SJSA1 (cell line): ENCODE measurements at regions not wholly inside any gene's neighbourhood (a gene's known extent, or its start where the extent isn't known, plus 50 kb on each side); places are given as distances from the start of the nearest gene placed in this dataset.
"Not testable (repeated sequence)": the region's sequence is repeated elsewhere in the genome, so short reads cannot be mapped to it uniquely, and the experiment has no call there.

Source experiments
- DNase-seq, 2 experiments: peaks; one replicate each; pipeline ENCODE4 v3.0.0-alpha.2; 2015 to 2020; ENCODE audit warnings: low spot score in 2 of 2, low read depth in 1 of 2
- H3K27ac ChIP-seq: fragments of 250-450 bp; sonication (Bioruptor Pico); 2 replicates; pipeline ENCODE4 v1.5.1; 2020; ENCODE audit warnings: mild to moderate bottlenecking, moderate library complexity
- H3K27me3 ChIP-seq: fragments of 250-450 bp; sonication (Bioruptor Pico); replicated peaks from 2 replicates; pipeline ENCODE4 v1.5.1; 2020; ENCODE audit warnings: mild to moderate bottlenecking, moderate library complexity
- H3K36me3 ChIP-seq: fragments of 250-450 bp; sonication (Bioruptor Pico); 2 replicates; pipeline ENCODE4 v1.5.1; 2020; ENCODE audit warnings: mild to moderate bottlenecking
- H3K4me1 ChIP-seq: fragments of 250-450 bp; sonication (Bioruptor Pico); replicated peaks from 2 replicates; pipeline ENCODE4 v1.6.1; 2021; ENCODE audit warnings: mild to moderate bottlenecking
- H3K4me3 ChIP-seq: fragments of 250-450 bp; sonication (Bioruptor Pico); 2 replicates; pipeline ENCODE4 v1.5.1; 2020; ENCODE audit warnings: mild to moderate bottlenecking
- H3K9me3 ChIP-seq: fragments of 250-450 bp; sonication (Bioruptor Pico); replicated peaks from 2 replicates; pipeline ENCODE4 v1.5.1; 2020; ENCODE audit warnings: mild to moderate bottlenecking

DNA sequence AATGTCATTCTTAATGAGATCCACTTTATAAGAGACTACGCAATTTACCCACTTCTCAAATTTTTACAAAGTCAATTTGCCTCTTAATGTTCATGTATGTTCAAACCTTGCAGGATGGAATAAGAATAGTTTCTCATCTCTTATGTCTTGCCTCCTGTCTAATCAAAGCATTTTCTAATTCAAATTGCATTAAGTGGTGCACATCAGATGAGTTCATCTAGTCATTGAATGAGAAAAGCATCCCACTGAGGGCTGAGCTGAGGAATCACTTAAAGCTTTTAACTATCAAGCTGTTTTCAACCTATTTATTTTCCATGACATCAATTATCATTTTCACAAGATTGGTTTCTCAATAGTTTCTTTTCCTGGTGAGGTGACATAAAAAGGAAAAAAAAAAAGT lies 1964.0 kb downstream of the PCDH7 start:
- Histone ChIP-seq H3K4me3 (no peak overlapping the region), H3K4me1 (no peaks in the 10 kb centered on the region), H3K36me3 (no peaks in the 10 kb centered on the region), H3K9me3 (no peaks in the 10 kb centered on the region), H3K27me3 (no peaks in the 10 kb centered on the region), H3K27ac (no peak overlapping the region)
- DNase-seq, result no peak

DNA sequence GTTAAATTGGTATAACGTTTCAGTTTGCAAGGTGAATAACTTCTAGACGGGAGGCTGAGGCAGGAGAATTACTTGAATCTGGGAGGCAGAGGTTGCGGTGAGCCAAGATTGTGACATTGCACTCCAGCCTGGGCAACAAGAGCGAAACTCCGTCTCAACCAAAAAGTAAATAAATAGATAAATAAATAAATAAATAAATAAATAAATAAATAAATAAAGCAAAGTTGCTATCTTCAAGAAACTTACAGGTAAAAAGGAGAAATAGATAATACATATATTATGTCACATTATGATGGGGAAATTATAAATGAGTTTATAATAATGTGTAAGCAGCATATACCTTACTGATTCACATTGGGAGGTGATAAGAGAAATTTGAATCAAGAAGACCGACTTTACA lies 1966.0 kb downstream of the PCDH7 start:
- no peaks in the 10 kb centered on the region for H3K36me3 ChIP-seq
- H3K4me1 ChIP-seq, result no peaks in the 10 kb centered on the region
- no peaks in the 10 kb centered on the region for H3K9me3 ChIP-seq
- no peak overlapping the region for H3K27ac ChIP-seq
- H3K4me3 ChIP-seq, result no peak overlapping the region
- DNase-seq, result no peak
- no peaks in the 10 kb centered on the region for H3K27me3 ChIP-seq

DNA sequence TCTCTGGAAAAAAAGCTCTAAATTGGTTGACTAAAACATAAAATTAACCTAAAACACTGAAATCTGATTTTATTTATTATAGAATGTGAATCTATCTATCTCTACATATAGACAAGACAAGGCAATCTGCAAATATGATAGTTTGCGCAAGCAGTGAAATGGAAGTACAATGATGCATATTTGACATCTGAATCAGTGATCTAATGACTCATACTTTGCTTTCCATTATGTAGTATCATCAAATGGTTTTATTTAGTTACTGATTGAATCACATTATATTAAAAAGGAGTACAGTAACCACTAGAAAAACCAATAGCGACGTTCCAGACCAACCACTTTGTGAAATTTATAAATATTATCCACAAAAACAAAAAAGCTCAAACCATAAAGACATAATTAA lies 1969.3 kb downstream of the PCDH7 start:
- Histone ChIP-seq H3K27me3 (no peaks in the 10 kb centered on the region), H3K9me3 (no peaks in the 10 kb centered on the region), H3K4me1 (no peaks in the 10 kb centered on the region), H3K27ac (no peak overlapping the region), H3K4me3 (no peak overlapping the region), H3K36me3 (no peaks in the 10 kb centered on the region)
- no peak for DNase-seq

DNA sequence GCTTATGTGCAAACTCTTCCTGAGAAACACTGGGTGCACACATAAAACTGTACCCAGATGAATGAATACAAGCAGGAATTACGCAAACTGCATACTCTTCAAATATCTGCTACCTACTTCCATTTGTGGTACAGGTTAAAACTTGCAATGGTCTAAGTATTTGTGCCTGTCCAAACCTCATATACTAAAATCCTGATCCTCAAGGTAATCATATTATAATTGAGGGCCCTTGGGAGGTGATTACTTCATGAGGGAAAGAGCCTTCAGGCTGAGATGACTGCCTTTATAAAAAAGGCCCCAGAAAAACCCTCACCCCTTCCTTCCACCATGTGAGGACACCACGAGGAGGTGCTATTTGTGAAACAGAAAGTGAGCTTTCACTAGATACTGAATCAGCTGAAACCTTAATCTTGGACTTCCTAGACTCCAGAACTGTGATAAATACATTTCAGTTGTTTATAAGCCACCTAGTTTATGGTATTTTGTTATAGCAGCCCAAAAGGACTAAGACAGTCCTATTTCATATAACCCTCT lies 1977.2 kb downstream of the PCDH7 start:
- no peaks in the 10 kb centered on the region for H3K36me3 ChIP-seq
- DNase-seq, result no peak
- H3K9me3 ChIP-seq, result no peaks in the 10 kb centered on the region
- no peak overlapping the region for H3K4me3 ChIP-seq
- no peaks in the 10 kb centered on the region for H3K4me1 ChIP-seq
- no peak overlapping the region for H3K27ac ChIP-seq
- H3K27me3 ChIP-seq, result no peaks in the 10 kb centered on the region

DNA sequence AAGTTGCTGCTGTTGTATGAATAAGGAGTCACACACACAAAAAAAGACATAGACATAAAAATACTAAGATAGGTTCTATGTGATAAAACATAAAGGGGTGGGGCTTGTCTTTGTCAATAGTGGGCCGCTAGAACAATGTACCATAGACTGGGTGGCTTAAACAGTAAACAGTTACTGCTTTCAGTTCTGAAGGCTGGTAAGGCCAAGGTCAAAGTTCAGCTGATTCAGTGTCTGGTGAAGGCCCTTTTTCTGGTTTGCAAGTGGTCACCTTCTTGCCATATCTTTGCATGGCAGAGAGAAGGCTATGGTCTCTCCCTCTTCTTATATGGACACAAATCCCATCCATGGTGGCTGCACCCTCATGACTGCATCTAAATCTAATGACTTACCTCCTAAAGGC lies 1980.7 kb downstream of the PCDH7 start:
- no peak overlapping the region for H3K4me3 ChIP-seq
- H3K27me3 ChIP-seq, result no peaks in the 10 kb centered on the region
- H3K9me3 ChIP-seq, result no peaks in the 10 kb centered on the region
- H3K27ac ChIP-seq, result no peak overlapping the region
- H3K36me3 ChIP-seq, result no peaks in the 10 kb centered on the region
- DNase-seq, result no peak
- H3K4me1 ChIP-seq, result no peaks in the 10 kb centered on the region

DNA sequence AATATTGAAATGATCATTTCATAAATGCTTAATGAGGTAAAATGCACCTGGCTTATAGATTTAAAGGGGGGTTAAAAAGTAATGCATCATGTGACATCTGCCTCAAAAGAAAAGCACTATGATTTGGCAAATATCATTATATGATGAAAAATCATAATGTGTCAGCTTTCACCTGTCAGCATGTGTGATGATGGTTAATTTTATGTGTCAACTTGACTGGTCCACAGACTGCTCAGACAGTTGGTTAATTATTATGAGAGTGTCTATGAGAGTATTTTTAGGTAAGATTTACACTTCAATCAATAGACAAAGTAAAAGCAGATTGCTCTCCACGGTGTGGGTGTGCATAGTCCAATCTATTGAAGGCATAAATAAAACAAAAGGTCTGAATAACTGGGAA lies 1986.7 kb downstream of the PCDH7 start:
- H3K4me1 ChIP-seq, result no peaks in the 10 kb centered on the region
- H3K27ac ChIP-seq, result no peak overlapping the region
- H3K4me3 ChIP-seq, result no peak overlapping the region
- DNase-seq, result no peak
- H3K36me3 ChIP-seq, result no peaks in the 10 kb centered on the region
- no peaks in the 10 kb centered on the region for H3K9me3 ChIP-seq
- no peaks in the 10 kb centered on the region for H3K27me3 ChIP-seq

DNA sequence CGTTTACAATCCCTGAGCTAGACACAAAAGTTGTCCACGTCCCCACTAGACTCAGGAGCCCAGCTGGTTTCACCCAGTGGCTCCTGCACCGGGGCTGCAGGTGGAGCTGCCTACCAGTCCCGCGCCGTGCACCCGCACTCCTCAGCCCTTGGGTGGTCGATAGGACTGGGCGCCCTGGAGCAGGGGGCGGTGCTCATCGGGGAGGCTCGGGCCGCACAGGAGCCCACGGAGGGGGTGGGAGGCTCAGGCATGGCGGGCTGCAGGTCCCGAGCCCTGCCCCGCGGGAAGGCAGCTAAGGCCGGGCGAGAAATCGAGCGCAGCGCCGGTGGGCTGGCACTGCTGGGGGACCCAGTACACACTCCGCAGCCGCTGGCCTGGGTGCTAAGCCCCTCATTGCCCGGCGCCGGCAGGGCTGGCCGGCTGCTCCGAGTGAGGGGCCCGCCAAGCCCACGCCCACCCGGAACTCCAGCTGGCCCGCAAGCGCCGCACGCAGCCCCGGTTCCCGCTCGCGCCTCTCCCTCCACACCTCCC lies 1996.0 kb downstream of the PCDH7 start:
- not testable (repeated sequence) for H3K36me3 ChIP-seq, H3K4me1 ChIP-seq, H3K9me3 ChIP-seq, H3K27me3 ChIP-seq, H3K27ac ChIP-seq, H3K4me3 ChIP-seq, DNase-seq

DNA sequence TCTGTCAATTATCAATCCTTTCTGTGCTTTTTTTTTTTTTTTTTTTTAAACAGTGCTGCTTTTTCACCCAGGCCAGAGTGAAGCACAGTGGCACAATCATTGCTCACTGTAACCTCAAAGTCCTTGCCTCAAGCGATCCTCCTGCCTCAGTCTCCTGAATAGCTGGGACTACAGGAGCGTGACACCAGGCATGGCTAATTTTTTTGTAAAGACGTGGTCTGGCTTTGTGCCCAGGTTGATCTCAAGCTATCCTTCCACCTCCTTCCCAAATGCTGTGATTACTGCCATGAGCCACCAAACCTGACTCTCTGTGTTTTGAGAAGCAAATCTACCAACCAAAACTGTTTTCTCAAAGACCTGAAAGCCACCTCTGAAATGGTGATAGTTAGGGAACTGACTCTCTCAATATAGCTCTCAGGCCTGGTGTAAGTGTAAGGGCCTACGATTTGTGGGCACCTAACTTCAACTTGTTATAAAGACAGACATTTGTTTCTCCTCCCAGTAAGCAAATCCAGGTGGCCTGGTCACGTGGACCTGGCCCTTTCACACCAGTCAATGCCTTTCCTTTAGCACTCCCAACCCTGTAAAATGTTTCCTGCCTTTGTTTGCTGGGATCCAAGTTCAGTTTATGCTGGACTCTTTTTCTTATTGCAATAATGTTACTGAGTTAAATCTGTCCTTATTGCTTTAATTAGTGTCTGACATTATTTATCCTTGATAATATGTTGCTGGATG lies 2015.9 kb downstream of the PCDH7 start:
- no peak for DNase-seq
- H3K4me1 ChIP-seq, result no peaks in the 10 kb centered on the region

DNA sequence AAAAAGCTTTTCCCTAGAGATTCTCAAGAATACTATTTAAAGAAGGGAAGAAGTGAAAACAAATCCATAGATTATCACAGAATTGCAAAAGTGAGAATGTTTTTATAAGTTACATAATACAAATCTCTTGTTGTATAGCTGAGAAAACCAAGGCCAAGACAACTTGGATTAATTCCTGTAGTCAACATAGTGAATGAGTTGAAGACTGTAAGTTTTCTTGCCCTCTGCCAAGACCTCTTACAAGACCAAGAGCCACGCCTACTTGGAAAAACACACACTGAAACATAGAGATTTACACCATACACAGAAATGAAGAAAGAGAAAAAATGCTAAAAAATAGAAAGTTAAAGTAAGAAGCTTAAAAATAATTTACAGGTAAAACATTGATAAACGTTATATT lies 2024.0 kb downstream of the PCDH7 start:
- Histone ChIP-seq H3K9me3 (no peaks in the 10 kb centered on the region), H3K4me1 (no peaks in the 10 kb centered on the region), H3K27ac (no peak overlapping the region), H3K36me3 (no peaks in the 10 kb centered on the region), H3K27me3 (no peaks in the 10 kb centered on the region), H3K4me3 (no peak overlapping the region)
- no peak for DNase-seq

More for the DNA sequence above, 2015.9 kb downstream of the PCDH7 start:
- H3K36me3 ChIP-seq, result no peaks in the 10 kb centered on the region
- no peak overlapping the region for H3K27ac ChIP-seq
- no peak overlapping the region for H3K4me3 ChIP-seq
- H3K9me3 ChIP-seq, result no peaks in the 10 kb centered on the region
- no peaks in the 10 kb centered on the region for H3K27me3 ChIP-seq

DNA sequence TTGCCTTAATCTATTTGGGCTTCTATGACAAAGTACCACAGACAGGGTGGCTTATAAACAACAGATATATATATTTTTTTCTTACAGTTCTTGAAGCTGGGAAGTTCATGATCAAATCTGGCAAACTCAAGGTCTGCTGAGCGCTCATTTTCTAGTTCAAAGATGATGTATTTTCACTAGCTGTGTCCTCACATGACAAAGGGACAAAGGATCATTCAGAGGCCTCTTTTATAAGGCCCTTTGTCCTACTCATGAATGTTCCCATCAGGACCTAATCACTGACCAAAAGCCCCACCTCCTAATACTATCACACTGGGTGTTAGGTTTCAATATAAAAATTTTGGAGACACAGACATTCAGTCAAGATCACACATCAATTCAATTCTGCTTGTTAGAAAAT lies 2025.2 kb downstream of the PCDH7 start:
- no peaks in the 10 kb centered on the region for H3K4me1 ChIP-seq
- no peak for DNase-seq
- no peaks in the 10 kb centered on the region for H3K36me3 ChIP-seq
- no peak overlapping the region for H3K4me3 ChIP-seq
- H3K27ac ChIP-seq, result no peak overlapping the region
- no peaks in the 10 kb centered on the region for H3K27me3 ChIP-seq
- no peaks in the 10 kb centered on the region for H3K9me3 ChIP-seq

DNA sequence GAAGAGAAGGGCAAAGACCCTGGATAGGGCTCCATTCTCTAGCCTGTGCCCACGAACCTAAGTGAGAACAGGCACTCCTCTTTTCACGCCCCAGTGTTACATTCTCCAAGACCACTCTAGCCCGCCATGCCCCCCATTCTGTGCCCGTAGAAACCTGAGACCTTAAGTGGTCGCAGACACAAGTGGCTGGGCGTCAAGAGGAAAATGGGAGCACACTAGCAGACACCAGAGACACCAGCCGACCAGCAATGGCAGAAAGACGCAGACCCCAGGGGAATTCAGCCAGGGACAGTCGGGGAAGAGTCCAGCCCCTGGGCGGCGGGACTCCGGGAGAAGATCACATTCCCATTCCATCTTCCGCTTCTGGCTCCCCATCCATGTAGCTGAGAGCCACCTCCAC lies 2027.9 kb downstream of the PCDH7 start:
- no peaks in the 10 kb centered on the region for H3K9me3 ChIP-seq
- H3K4me1 ChIP-seq, result no peaks in the 10 kb centered on the region
- no peaks in the 10 kb centered on the region for H3K36me3 ChIP-seq
- no peak overlapping the region for H3K4me3 ChIP-seq
- no peaks in the 10 kb centered on the region for H3K27me3 ChIP-seq
- no peak for DNase-seq
- no peak overlapping the region for H3K27ac ChIP-seq

DNA sequence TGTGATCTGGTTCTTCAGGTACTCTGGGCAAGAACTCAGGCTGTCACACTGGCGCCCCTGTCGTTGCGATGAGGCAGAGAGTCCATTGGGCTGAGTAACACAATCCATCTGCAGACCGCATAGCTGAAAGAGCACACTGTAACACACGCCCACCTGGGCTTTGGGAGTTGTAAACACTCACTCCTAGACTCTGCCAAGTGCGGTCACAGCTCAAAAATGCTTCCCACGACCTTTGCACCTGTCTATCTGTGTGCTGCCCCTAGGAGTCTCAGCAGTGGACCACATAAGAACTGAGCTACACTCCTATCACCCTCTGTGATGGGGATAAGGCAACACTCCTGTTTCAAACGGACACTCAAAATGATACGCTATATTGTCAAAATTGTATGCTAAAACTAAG lies 2028.3 kb downstream of the PCDH7 start:
- no peaks in the 10 kb centered on the region for H3K4me1 ChIP-seq
- H3K9me3 ChIP-seq, result no peaks in the 10 kb centered on the region
- no peaks in the 10 kb centered on the region for H3K27me3 ChIP-seq
- H3K27ac ChIP-seq, result no peak overlapping the region
- H3K36me3 ChIP-seq, result no peaks in the 10 kb centered on the region
- no peak overlapping the region for H3K4me3 ChIP-seq
- DNase-seq, result no peak

DNA sequence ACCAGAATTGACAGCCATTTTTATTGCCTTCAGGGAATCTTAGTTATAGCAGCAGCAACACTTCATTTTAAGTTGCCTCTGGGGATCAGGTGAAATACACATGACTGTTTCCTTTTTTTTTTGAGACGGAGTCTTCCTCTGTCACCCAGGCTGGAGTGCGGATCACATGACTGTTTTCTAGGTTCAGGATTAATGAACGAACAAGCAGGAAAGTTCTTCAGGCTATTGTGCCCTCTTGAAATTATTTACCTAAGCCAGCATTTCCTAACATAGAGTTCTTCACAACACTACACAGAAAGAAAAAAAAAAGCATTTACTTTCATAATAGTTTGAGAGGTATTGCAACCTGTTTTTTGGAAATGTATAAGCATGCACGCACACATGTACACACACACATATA lies 2032.8 kb downstream of the PCDH7 start:
- Histone ChIP-seq H3K9me3 (no peaks in the 10 kb centered on the region), H3K27me3 (no peaks in the 10 kb centered on the region), H3K4me3 (no peak overlapping the region), H3K27ac (no peak overlapping the region), H3K4me1 (no peaks in the 10 kb centered on the region), H3K36me3 (no peaks in the 10 kb centered on the region)
- DNase-seq, result no peak

DNA sequence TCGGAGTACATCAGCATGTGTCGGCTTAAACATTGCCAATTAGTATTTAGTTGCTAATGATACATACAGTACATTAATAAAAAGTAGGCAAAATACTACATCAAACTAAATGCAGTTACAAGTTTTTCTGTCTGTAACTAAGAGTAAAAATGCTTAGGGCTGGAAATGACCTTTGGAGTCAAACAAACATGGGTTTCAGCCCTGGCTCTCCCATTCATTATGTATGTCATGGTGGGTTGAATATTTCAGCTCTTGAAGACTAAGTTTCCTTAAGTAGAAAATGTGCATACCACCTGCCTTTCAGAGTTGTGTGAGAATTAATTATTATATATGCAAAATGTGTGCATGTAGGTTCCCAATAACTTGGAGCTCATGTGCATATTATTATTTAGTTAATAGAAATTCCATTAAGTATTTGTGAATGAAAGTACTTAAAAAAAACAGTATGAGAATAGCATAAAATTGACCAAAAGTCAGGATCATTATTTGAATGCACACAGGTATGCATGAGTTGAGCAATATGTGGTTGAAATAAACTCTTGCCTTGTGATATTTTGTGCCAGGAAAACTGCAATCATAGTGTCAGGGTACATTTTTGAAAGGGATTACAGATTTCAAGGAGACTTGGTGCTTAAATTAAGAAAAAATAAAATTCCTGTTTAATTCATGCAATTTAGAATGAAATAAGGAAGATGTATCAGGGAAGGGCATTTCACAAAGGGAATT lies 2048.7 kb downstream of the PCDH7 start:
- no peak overlapping the region for H3K27ac ChIP-seq

More for the DNA sequence above, 2048.7 kb downstream of the PCDH7 start:
- Histone ChIP-seq H3K4me1 (no peaks in the 10 kb centered on the region), H3K4me3 (no peak overlapping the region), H3K9me3 (no peaks in the 10 kb centered on the region), H3K27me3 (no peaks in the 10 kb centered on the region), H3K36me3 (no peaks in the 10 kb centered on the region)
- DNase-seq, result no peak
